NCI-H1092 (cell line): ENCODE measurements at regions not wholly inside any gene's neighbourhood (a gene's known extent, or its start where the extent isn't known, plus 50 kb on each side); places are given as distances from the start of the nearest gene placed in this dataset.

ENCODE experiments used
- DNase-seq: peaks from one replicate; lab custom pipeline; 2025; lab: John Stamatoyannopoulos, UW

GRCh38 chr5:18111906-18112465 lies 477.7 kb downstream of the TAF11L14 start:
- no peak for DNase-seq

DNA sequence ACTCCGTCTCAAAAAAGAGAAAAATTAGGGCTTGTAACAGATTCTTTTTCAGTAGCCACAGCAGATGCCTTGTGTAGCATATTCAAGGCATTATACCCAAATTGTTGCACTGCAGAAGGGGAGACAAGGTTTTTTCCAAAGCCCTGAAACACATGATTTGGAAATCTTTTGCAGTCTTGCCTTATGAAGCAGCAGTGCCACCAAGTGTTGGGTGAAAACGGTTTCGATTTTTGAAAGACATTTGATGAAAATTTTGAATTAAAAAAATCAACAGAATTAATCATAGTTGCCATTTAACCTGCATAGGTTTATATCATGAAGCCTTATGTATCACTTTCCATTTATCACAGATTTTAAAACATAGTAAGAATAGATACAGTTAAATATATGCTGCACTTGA lies 479.5 kb downstream of the TAF11L14 start:
- DNase-seq = peak; percentile 11

DNA sequence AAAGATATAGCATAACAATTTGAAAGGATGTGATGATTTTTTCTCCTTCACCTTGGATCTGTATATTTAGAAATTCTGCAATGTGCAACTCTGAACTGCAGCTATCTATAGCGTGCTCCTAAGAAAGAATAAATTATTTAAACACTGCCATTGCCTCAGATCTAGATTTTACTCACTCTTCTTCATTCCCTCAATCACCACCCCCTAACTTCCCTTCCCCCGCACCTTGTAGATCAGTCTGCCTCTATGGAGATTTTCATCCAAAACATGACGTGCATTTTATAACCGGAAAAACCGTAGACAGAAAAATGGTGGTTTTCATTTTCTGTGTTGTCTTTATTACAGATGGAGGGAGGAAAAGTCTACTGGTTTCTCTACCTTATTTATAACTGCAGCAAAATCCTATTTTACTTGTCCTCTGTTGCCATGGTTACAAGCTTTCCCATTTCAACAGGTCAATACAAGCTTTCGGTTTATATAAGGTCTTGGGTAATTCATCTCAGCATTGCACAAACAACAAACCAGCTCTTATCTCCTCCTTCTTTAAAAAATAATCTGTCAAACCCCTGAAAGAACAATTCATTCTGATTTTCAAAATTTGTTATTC lies 480.0 kb downstream of the TAF11L14 start:
- DNase-seq = peak; percentile 17

- no peak for DNase-seq
Observed at GRCh38 chr5:18117968-18118367, 483.7 kb downstream of the TAF11L14 start.

DNA sequence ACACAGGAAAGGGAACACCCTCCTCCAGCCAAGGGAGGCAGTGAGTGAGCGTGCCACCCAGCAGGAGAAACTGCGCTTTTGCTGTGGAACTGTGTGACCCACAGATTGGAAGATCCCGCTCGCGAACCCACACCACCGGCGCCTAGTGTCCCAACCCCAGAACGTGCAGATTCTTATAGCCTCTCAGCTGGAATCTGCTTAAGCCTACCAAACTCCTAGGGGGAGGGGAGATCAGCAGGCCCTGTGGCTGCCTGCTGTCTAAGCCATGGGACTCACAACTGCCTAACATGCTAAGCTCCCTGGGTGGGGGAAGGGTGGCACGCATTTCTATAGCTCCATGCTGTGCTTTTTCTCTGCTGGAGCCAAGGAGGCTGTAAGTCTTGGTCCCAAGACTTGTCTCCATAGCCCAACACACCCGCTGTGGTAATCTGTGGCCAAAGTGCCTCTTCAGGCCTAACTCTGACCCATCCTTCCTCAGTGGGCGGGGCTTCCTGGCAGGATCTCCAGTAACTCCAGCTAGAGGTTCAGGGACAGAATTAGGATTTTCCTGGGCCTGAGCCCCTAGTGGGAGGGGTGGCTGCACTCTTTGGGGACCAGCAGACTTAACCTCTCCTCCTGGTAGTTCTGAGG lies 485.0 kb downstream of the TAF11L14 start:
- no peak for DNase-seq

GRCh38 chr5:18141222-18141621 lies 507.0 kb downstream of the TAF11L14 start:
- no peak for DNase-seq

GRCh38 chr5:18142831-18143230 lies 508.6 kb downstream of the TAF11L14 start:
- no peak for DNase-seq

DNA sequence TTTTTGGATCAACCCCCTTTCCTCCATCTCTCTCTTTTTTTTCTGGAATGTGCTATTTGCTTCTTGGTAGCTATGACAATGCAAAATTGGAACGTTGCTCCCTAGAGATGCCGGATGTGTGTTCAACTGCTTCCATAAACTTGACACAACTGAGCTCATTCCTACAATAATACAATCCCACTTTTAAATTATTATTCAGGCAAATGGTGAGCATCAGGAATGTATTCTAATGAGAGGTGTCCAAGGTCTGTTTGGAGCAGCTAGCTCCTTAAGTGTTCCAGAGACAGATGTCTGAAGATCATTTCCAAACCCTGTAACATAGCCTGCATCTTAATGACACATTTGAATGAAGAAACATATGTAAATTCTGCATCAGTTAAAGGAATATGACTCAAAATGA lies 518.4 kb downstream of the TAF11L14 start:
- no peak for DNase-seq

GRCh38 chr5:18158166-18158565 lies 523.9 kb downstream of the TAF11L14 start:
- DNase-seq = no peak

GRCh38 chr5:18159331-18159730 lies 525.1 kb downstream of the TAF11L14 start:
- no peak for DNase-seq

GRCh38 chr5:18171684-18172083 lies 537.4 kb downstream of the TAF11L14 start:
- DNase-seq = no peak

DNA sequence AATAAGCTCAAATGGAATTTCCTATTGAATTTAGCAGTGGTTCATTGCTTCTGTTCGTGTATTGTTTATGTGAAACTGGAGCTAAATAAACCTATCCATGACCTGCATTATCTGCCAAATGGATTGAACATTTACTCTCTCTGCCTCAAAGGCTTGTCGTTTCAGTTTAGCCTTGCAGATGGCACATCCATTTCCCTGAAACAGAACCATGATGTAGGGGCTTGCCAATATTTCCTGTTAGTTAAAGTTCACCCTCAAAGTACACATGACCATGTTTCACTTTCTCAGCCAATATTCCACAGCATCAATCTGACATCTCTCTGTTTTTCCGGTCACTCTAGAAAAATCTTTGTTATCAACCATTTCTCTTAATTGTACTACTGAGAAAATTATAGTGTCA lies 545.3 kb downstream of the TAF11L14 start:
- no peak for DNase-seq

GRCh38 chr5:18181575-18181974 lies 547.3 kb downstream of the TAF11L14 start:
- DNase-seq = no peak

- DNase-seq = no peak
Observed at GRCh38 chr5:18195910-18196309, 561.6 kb downstream of the TAF11L14 start.

- no peak for DNase-seq
Observed at GRCh38 chr5:18197734-18198133, 563.5 kb downstream of the TAF11L14 start.

DNA sequence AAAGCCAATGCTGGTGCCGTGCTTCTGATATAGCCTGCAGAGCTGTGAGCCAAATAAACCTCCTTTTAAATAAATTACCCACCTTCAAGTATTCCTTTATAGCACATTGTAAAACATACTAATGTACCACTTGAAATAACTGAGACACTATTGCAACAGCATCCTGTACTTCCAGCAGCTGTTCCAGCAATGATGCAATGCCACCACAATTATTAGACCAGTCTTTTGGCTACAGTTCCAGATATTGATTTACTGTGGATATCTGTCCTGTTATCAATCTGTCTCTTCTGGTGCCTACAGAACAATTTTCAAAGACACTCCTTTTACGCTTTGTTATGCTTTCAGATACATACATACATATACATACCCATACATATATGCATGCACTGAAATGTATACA lies 567.9 kb downstream of the TAF11L14 start:
- no peak for DNase-seq

DNA sequence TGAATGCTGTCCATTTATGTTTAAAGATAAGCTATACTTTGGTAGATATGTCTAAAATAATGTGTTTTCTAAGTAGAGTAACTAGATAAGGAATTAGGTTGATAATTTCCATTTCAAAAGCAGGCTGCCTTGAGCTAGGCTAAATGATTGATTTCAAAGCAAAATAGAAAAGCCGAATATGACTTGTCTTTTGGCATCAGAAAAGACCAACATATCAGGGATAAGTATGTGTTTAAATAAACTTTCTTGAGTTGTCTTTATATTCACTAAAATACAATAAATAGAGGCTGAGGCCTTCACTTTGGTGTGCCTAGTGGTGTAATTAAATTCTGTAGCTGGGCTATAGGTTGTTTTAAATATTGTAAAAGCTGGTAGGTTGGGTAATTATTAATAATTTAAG lies 569.0 kb downstream of the TAF11L14 start:
- no peak for DNase-seq

- no peak for DNase-seq
Observed at GRCh38 chr5:18213666-18214065, 579.4 kb downstream of the TAF11L14 start.

DNA sequence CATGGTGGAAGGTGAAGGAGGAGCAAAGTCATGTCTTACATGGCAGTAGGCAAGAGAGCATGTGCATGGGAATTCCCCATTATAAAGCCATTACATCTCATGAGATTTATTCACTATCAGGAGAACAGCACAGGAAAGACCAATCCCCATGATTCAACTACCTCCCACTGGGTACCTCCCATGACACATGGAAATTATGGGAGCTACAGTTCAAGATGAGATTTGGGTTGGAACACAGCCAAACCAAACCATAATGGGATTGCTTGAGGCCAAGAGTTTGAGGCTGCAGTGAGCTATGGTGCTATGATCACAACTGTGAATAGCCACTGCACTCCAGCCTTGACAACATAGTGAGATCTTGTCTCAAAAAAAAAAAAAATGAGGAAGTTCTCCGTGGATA lies 581.8 kb downstream of the TAF11L14 start:
- DNase-seq = no peak

GRCh38 chr5:18216729-18217128 lies 582.5 kb downstream of the TAF11L14 start:
- DNase-seq = no peak

DNA sequence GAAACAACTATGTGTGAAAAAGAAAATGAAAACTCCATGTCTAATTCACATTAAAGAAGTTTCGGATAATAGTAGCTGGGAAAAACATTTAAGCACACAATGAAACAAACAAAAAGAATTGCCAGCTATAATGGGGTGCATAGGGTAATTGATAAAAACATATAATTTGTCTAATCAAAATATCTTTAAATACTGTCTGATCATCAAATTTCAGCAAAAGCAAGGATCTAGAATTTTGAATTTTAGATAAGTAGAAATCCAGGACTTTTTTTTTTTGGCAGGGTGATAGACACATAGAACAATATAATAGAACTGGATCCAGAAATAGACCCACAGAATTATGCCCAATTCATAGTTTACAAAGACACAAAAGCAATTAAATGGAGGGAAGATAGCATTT lies 585.0 kb downstream of the TAF11L14 start:
- DNase-seq = no peak

- no peak for DNase-seq
Observed at GRCh38 chr5:18220631-18221030, 586.4 kb downstream of the TAF11L14 start.

GRCh38 chr5:18236386-18236785 lies 602.1 kb downstream of the TAF11L14 start:
- no peak for DNase-seq

DNA sequence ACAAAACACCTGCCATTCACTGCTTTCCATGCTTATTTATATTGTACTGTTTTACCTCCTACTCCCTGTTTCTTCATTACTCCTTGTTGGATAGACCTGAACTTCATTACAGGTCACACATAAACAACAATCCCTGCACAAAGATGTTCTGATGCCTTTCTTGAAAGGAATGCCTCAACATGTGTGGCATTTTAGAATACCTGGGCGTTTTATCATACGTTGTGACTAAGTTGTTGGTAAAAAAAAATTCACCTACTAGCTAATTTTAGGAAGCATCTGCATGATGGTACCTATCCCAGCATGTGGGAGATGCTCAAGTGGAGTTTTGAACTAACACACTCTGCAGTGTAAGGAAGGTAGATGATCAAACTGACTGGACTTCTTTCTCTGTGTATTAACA lies 604.1 kb downstream of the TAF11L14 start:
- DNase-seq = no peak
